HS-27A (cell line): ENCODE measurements at regions not wholly inside any gene's neighbourhood (a gene's known extent, or its start where the extent isn't known, plus 50 kb on each side); places are given as distances from the start of the nearest gene placed in this dataset.
A peak's percentile ranks its signal among the peaks of the same experiment; 100 is the strongest.

Experiments used
- DNase-seq: peaks from one replicate; pipeline ENCODE4 v3.0.0-alpha.2; 2012; ENCODE audit warnings: low read depth, missing footprints

GRCh38 chr7:113456533-113456932 is 338.2 kb upstream of the SMIM30 start:
- DNase-seq = no peak

- DNase-seq = no peak
These were observed 336.3 kb upstream of the SMIM30 start for GRCh38 chr7:113454597-113455169.

- no peak for DNase-seq
These were observed 333.9 kb upstream of the SMIM30 start for GRCh38 chr7:113452245-113452644.

- no peak for DNase-seq
These were observed 328.4 kb upstream of the SMIM30 start for GRCh38 chr7:113446791-113447190.

GRCh38 chr7:113446391-113446790 is 328.0 kb upstream of the SMIM30 start:
- DNase-seq = no peak

- no peak for DNase-seq
These were observed 325.9 kb upstream of the SMIM30 start for GRCh38 chr7:113444261-113444660.

- no peak for DNase-seq
These were observed 321.8 kb upstream of the SMIM30 start for GRCh38 chr7:113440173-113440572.

- DNase-seq = no peak
These were observed 313.1 kb upstream of the SMIM30 start for GRCh38 chr7:113431406-113431805.

- no peak for DNase-seq
These were observed 305.9 kb upstream of the SMIM30 start for GRCh38 chr7:113424185-113424817.

GRCh38 chr7:113421696-113422330 is 303.5 kb upstream of the SMIM30 start:
- peak; percentile 56 for DNase-seq

GRCh38 chr7:113414401-113415035 is 296.2 kb upstream of the SMIM30 start:
- DNase-seq = no peak

- no peak for DNase-seq
These were observed 294.1 kb upstream of the SMIM30 start for GRCh38 chr7:113412410-113412809.

GRCh38 chr7:113410796-113411195 is 292.4 kb upstream of the SMIM30 start:
- no peak for DNase-seq

- no peak for DNase-seq
These were observed 290.6 kb upstream of the SMIM30 start for GRCh38 chr7:113408999-113409398.

GRCh38 chr7:113405296-113406056 is 287.1 kb upstream of the SMIM30 start:
- DNase-seq = no peak

GRCh38 chr7:113404245-113404644 is 285.9 kb upstream of the SMIM30 start:
- DNase-seq = no peak

- no peak for DNase-seq
These were observed 284.1 kb upstream of the SMIM30 start for GRCh38 chr7:113402482-113402881.

GRCh38 chr7:113402005-113402404 is 283.7 kb upstream of the SMIM30 start:
- no peak for DNase-seq

- no peak for DNase-seq
These were observed 276.5 kb upstream of the SMIM30 start for GRCh38 chr7:113394856-113395255.

GRCh38 chr7:113392841-113393540 is 274.6 kb upstream of the SMIM30 start:
- DNase-seq = no peak

- DNase-seq = no peak
These were observed 274.1 kb upstream of the SMIM30 start for GRCh38 chr7:113392421-113392820.
